MM.1S (cell line): ENCODE measurements at regions not wholly inside any gene's neighbourhood (a gene's known extent, or its start where the extent isn't known, plus 50 kb on each side); places are given as distances from the start of the nearest gene placed in this dataset.

ENCODE experiments used
- DNase-seq: peaks from one replicate; pipeline ENCODE4 v3.0.0-alpha.2; 2015
- H2AFZ ChIP-seq: fragments of 300-600 bp; sonication (generic); 2 replicates; pipeline ENCODE4 v1.6.0; 2016; ENCODE audit warnings: antibody characterized with exemption, low read length
- H3F3A ChIP-seq: fragments of 300-600 bp; sonication (generic); 2 replicates; pipeline ENCODE4 v1.6.1; 2016; ENCODE audit warnings: mild to moderate bottlenecking, antibody characterized with exemption, low read length, moderate library complexity, mixed read lengths; ENCODE audit not compliant: insufficient read depth
- H3K27ac ChIP-seq: fragments of 300-600 bp; sonication (generic); 2 replicates; pipeline ENCODE4 v1.5.1; 2016; ENCODE audit warnings: mild to moderate bottlenecking, low read length
- H3K27me3 ChIP-seq: fragments of 300-600 bp; sonication (generic); replicated peaks from 2 replicates; pipeline ENCODE4 v1.6.0; 2016; ENCODE audit warnings: low read length; ENCODE audit not compliant: insufficient read depth
- H3K36me3 ChIP-seq: fragments of 300-600 bp; sonication (generic); replicated peaks from 2 replicates; pipeline ENCODE4 v1.6.1; 2016; ENCODE audit warnings: mild to moderate bottlenecking, low read length, mixed read lengths; ENCODE audit not compliant: insufficient read depth
- H3K4me1 ChIP-seq: fragments of 300-600 bp; sonication (generic); 2 replicates; pipeline ENCODE4 v1.6.1; 2016; ENCODE audit warnings: low read length, mixed read lengths
- H3K4me2 ChIP-seq: fragments of 300-600 bp; sonication (generic); 2 replicates; pipeline ENCODE4 v1.6.0; 2016; ENCODE audit warnings: low read depth, low read length
- H3K4me3 ChIP-seq: fragments of 300-600 bp; sonication (generic); 2 replicates; pipeline ENCODE4 v1.5.1; 2016; ENCODE audit warnings: low read length, mixed read lengths
- H3K79me2 ChIP-seq: fragments of 300-600 bp; sonication (generic); 2 replicates; pipeline ENCODE4 v1.6.1; 2016; ENCODE audit warnings: mixed run types, low read length, mixed read lengths
- H3K9ac ChIP-seq: fragments of 300-600 bp; sonication (generic); 2 replicates; pipeline ENCODE4 v1.6.1; 2016; ENCODE audit warnings: low read length, mixed read lengths
- H3K9me2 ChIP-seq: fragments of 300-600 bp; sonication (generic); replicated peaks from 2 replicates; pipeline ENCODE4 v1.6.1; 2016; ENCODE audit warnings: mild to moderate bottlenecking, low read length, mixed read lengths; ENCODE audit not compliant: insufficient read depth
- H3K9me3 ChIP-seq: fragments of 300-600 bp; sonication (generic); replicated peaks from 2 replicates; pipeline ENCODE4 v1.6.1; 2016; ENCODE audit warnings: mild to moderate bottlenecking, low read length, mixed read lengths; ENCODE audit not compliant: insufficient read depth
- H4K20me1 ChIP-seq: fragments of 300-600 bp; sonication (generic); 2 replicates; pipeline ENCODE4 v1.6.1; 2016; ENCODE audit warnings: mild to moderate bottlenecking, low read length, moderate library complexity, mixed read lengths; ENCODE audit not compliant: insufficient read depth
- EZH2 ChIP-seq: fragments of 300-600 bp; sonication (generic); optimal IDR thresholded peaks from 2 replicates; pipeline ENCODE3; 2017; ENCODE audit warnings: low read depth, mild to moderate bottlenecking, antibody characterized with exemption, low read length, mixed read lengths
- EZH2phosphoT487 ChIP-seq: fragments of 300-600 bp; sonication (generic); IDR thresholded peaks from 2 replicates; pipeline ENCODE4 v1.6.1; 2018; ENCODE audit warnings: antibody characterized with exemption, low read length
- TF ChIP-seq, protein P1 (sequence below): fragments of 300-600 bp; sonication (generic); IDR thresholded peaks from 2 replicates; pipeline ENCODE4 v1.5.1; 2016; ENCODE audit warnings: antibody characterized with exemption, low read length, mixed read lengths

DNA sequence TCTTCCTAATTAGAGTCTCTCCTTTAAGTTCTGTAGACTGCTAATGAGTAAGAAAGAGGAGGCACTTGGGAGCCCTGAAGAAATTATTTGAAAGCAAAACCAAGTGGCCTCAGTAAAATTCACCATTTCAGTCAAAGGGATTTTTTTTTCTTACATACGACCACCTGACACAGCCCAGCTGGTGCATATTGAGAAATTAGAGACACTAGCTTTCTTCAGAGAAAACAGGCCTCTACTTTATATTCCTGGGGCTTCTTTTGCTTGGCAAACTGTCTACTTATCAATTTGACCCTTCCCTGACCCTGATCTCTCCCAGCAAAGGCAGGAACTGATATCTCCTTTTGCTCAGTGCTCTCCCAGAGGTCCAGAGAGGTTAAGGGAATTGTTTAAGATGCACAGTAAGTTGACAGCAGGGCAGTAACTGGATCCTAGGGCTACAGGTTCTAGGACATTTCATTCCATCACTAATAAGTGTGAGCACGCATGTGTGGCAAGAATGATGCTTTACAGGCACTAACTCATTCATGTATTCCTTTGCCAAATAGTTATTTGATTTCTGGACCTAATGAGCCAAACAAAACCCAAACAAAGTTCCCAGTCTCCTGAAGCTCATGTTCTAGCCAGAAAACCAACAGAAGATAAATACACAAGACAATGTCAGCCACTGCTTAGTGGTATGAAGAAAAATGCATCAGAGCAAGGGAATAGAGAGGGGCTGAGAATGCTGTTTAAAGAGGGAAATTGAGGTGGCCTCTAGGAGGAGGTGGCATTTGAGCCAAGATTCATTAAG, 467.6 kb downstream of the SOX6 start:
- no peak overlapping the region for H3K27ac ChIP-seq
- H2AFZ ChIP-seq, result no peak overlapping the region
- no peaks in the 10 kb centered on the region for H3K9me3 ChIP-seq
- no peak for TF ChIP-seq EZH2
- TF ChIP-seq, protein P1, sequence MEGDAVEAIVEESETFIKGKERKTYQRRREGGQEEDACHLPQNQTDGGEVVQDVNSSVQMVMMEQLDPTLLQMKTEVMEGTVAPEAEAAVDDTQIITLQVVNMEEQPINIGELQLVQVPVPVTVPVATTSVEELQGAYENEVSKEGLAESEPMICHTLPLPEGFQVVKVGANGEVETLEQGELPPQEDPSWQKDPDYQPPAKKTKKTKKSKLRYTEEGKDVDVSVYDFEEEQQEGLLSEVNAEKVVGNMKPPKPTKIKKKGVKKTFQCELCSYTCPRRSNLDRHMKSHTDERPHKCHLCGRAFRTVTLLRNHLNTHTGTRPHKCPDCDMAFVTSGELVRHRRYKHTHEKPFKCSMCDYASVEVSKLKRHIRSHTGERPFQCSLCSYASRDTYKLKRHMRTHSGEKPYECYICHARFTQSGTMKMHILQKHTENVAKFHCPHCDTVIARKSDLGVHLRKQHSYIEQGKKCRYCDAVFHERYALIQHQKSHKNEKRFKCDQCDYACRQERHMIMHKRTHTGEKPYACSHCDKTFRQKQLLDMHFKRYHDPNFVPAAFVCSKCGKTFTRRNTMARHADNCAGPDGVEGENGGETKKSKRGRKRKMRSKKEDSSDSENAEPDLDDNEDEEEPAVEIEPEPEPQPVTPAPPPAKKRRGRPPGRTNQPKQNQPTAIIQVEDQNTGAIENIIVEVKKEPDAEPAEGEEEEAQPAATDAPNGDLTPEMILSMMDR, result no peak
- no peak for TF ChIP-seq EZH2phosphoT487
- H3K4me3 ChIP-seq, result no peak overlapping the region
- H3K36me3 ChIP-seq, result no peaks in the 10 kb centered on the region
- no peaks in the 10 kb centered on the region for H3K27me3 ChIP-seq
- no peaks in the 10 kb centered on the region for H3K4me1 ChIP-seq
- no peaks in the 10 kb centered on the region for H3F3A ChIP-seq
- H4K20me1 ChIP-seq, result no peaks in the 10 kb centered on the region
- DNase-seq, result no peak
- no peak overlapping the region for H3K4me2 ChIP-seq
- H3K9me2 ChIP-seq, result no peaks in the 10 kb centered on the region
- H3K79me2 ChIP-seq, result no peaks in the 10 kb centered on the region
- no peak overlapping the region for H3K9ac ChIP-seq

- no peak for TF ChIP-seq EZH2
- no peak for TF ChIP-seq EZH2phosphoT487
- TF ChIP-seq, protein P1, result no peak
- Histone ChIP-seq H3K36me3 (no peaks in the 10 kb centered on the region), H4K20me1 (no peaks in the 10 kb centered on the region), H3F3A (no peaks in the 10 kb centered on the region), H3K4me2 (no peak overlapping the region), H3K27me3 (no peaks in the 10 kb centered on the region), H3K4me1 (no peaks in the 10 kb centered on the region), H3K4me3 (no peak overlapping the region), H2AFZ (no peak overlapping the region), H3K9ac (no peak overlapping the region), H3K9me3 (no peaks in the 10 kb centered on the region), H3K79me2 (no peaks in the 10 kb centered on the region), H3K27ac (no peak overlapping the region), H3K9me2 (no peaks in the 10 kb centered on the region)
- no peak for DNase-seq
These were observed 466.8 kb downstream of the SOX6 start for GRCh38 chr11:15889363-15890030.

DNA sequence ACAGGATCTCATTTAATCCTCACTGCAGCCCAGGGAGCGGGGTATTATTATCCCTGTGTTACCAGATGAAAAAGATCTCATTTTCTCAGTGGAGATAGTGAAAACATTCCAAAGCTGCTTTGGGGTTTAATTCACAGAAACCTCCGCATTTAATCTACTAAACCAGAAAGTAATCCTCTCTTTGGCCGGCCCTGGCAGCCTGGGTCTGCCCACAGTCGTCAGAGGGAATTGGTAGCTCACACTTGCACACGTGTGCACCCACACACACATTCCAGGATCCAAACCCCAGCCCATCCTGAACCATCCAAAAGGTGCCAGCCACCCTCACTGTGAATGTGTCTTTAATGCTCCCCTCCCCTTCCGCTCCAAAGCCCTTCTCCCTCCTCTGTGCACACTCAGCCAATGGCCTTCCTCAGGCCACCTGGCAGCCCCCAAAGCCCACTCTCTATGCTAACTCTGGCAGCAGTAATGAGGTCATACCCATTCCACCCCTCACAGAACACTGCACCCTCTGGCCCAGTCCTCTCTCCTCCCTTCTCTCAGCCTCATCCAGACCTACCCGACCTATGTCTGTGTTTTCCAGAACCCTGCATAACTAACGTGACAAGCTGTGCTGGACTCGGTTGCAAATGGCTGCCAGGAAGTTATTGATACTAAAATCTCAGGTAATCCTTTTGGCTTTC, 466.2 kb downstream of the SOX6 start:
- Histone ChIP-seq H3F3A (no peaks in the 10 kb centered on the region), H3K9me2 (no peaks in the 10 kb centered on the region), H3K9me3 (no peaks in the 10 kb centered on the region), H3K4me1 (no peaks in the 10 kb centered on the region), H3K27me3 (no peaks in the 10 kb centered on the region), H3K4me3 (no peak overlapping the region), H3K4me2 (no peak overlapping the region), H3K36me3 (no peaks in the 10 kb centered on the region), H4K20me1 (no peaks in the 10 kb centered on the region), H3K79me2 (no peaks in the 10 kb centered on the region), H3K27ac (no peak overlapping the region), H3K9ac (no peak overlapping the region), H2AFZ (no peak overlapping the region)
- TF ChIP-seq, protein P1, result no peak
- TF ChIP-seq EZH2phosphoT487 (no peak), EZH2 (no peak)
- no peak for DNase-seq
